ENCODE measurements at regions not wholly inside any gene's neighbourhood (a gene's known extent, or its start where the extent isn't known, plus 50 kb on each side); places are given as distances from the start of the nearest gene placed in this dataset.

DNA sequence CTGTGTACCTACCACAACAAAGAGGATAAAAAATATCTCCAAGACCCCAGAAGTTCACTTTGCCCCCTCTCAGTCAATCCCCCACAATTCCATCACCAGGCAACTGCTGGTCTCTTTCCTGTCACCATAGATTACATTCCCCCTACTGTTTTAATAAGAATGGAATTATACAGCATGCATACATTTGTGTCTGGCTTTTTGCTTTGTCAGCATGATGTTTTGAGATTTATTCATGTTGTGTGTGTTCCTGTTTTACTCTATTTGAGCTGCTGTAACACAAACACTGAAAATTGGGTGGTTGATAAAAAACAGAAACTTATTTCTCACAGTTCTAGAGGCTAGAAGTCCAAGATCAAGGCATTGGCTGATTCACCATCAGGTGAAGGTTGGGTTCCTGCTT lies 214.5 kb upstream of the IGFBP3 start:
- TF ChIP-seq, protein P1, sequence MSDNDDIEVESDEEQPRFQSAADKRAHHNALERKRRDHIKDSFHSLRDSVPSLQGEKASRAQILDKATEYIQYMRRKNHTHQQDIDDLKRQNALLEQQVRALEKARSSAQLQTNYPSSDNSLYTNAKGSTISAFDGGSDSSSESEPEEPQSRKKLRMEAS (IDR thresholded peaks at IDR 0.05): no peak
- TF ChIP-seq CREB1 (IDR thresholded peaks at IDR 0.05) (no peak), RAD21 (IDR thresholded peaks at IDR 0.05 in 1 of 2, conservative IDR thresholded peaks at IDR 0.05 in 1 of 2; ENCODE audit: low read depth in 2 of 2, low read length in 2 of 2) (no peak), POLR2A (IDR thresholded peaks at IDR 0.05; ENCODE audit: control extremely low read depth in 1 of 2, low read depth in 2 of 2, low read length in 2 of 2) (no peak), EP300 (IDR thresholded peaks at IDR 0.05; ENCODE audit: borderline replicate concordance in 1 of 2, low read depth in 2 of 2, low read length in 2 of 2) (no peak), KDM1A (IDR thresholded peaks at IDR 0.05; ENCODE audit: borderline replicate concordance, low read length) (no peak)
- TF ChIP-seq, protein P2, sequence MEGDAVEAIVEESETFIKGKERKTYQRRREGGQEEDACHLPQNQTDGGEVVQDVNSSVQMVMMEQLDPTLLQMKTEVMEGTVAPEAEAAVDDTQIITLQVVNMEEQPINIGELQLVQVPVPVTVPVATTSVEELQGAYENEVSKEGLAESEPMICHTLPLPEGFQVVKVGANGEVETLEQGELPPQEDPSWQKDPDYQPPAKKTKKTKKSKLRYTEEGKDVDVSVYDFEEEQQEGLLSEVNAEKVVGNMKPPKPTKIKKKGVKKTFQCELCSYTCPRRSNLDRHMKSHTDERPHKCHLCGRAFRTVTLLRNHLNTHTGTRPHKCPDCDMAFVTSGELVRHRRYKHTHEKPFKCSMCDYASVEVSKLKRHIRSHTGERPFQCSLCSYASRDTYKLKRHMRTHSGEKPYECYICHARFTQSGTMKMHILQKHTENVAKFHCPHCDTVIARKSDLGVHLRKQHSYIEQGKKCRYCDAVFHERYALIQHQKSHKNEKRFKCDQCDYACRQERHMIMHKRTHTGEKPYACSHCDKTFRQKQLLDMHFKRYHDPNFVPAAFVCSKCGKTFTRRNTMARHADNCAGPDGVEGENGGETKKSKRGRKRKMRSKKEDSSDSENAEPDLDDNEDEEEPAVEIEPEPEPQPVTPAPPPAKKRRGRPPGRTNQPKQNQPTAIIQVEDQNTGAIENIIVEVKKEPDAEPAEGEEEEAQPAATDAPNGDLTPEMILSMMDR (IDR thresholded peaks at IDR 0.05; ENCODE audit: control extremely low read depth in 1 of 3, insufficient read depth in 1 of 3, low read depth in 1 of 3, low read length in 3 of 3): no peak

Measured in H1 (cell line).